ENCODE measurements at regions not wholly inside any gene's neighbourhood (a gene's known extent, or its start where the extent isn't known, plus 50 kb on each side); places are given as distances from the start of the nearest gene placed in this dataset.
"Not testable (repeated sequence)": the region's sequence is repeated elsewhere in the genome, so short reads cannot be mapped to it uniquely, and the experiment has no call there.

GRCh38 chr20:57813509-57814269 lies 103.9 kb upstream of the PMEPA1 start:
- DNase-seq, result no peak

GRCh38 chr20:57812632-57813031 lies 102.8 kb upstream of the PMEPA1 start:
- not testable (repeated sequence) for DNase-seq

DNA sequence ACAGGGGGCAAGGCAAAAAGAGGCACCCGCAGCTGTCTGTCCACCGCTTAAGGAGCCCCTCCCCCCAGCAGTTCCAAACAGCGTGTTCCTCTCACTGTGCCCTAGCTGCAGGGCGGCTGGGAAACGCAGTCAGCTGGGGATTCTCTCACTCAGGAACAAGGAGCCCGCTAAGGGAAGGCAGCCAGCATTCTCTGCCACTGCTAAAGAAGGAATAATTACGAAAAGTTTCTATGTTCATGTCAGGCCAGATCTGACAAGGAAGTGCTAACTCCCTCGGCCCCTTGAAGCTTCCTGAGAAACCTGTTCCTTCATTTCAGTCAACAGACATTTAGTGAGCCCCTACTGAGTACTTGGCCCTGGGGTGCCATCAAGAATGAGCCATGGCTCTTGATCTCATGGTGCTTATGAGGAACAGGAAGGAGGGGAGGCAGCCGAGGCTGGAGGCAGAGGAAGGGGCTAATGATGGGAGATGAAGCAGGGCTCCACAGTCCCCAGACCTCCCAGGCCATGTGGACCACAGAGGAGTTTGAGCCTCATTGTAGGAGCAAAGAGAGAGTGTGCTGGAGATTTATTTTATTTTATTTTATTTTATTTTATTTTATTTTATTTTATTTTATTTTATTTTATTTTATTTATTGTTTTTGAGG lies 101.7 kb upstream of the PMEPA1 start:
- DNase-seq, result no peak

- DNase-seq, result no peak
Observed at GRCh38 chr20:57810511-57811373, 100.9 kb upstream of the PMEPA1 start.

DNA sequence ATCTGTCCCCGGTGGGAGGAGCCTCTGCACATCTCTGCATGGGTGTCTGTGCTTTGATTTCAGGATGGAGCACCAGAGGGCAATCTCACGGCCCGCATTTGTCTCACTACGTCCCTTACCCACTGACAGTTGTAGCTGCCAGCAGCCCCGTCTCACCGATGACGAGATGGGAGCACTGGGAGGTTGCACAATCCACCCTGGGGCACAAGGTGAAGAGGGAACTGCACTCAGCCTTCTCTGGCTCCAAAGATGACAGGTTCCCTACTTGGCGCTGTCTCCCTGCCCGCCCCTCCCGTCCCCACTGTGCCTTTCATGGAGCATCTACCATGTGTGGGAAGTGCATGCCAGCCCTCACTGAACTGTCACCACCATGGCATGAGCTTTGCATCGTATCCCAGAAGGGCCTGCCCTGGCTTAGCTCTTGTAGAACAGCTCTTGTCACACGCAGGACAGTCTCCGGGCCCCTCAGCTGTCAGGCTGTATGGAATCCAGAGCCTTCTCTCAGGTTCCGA lies 99.9 kb upstream of the PMEPA1 start:
- no peak for DNase-seq

GRCh38 chr20:57809149-57809548 lies 99.3 kb upstream of the PMEPA1 start:
- no peak for DNase-seq

DNA sequence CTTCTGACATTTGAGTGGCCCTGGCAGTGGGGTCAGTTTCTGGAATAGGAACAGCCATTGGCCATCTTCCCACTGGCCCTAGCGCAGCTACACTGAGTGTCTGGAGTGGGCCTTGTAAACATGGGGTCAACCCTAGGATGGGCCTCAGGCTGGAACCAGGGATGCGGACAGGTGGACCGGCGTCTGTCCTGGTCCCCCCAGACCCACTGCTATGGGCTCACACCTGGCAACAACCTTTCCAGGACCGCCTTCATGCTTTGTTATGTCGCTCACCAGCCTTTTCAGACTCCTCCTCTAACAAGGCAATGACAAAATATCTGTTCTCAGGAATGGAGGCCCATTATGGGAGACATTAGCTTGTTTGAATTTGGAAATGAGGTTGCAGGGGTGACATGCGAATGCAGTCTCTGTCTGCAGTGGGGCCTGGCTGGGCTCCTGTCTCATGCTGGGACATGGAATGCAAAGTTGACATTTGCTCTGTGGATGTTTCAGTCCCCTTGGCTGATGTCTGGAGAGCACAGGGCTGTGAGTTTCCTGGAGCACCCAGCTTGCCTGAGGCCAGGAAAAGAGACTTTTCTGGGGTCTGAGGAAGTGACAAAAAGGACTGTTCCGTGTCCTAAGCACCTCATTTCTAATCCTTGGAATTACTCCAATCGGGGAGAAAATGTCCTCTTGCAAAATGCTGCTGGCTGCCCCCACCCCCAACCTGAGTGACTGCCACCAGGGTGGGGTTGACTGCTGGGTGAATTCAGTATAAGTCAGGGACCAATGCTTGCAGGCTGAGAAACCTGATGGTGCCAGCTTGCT lies 98.7 kb upstream of the PMEPA1 start:
- DNase-seq, result no peak

DNA sequence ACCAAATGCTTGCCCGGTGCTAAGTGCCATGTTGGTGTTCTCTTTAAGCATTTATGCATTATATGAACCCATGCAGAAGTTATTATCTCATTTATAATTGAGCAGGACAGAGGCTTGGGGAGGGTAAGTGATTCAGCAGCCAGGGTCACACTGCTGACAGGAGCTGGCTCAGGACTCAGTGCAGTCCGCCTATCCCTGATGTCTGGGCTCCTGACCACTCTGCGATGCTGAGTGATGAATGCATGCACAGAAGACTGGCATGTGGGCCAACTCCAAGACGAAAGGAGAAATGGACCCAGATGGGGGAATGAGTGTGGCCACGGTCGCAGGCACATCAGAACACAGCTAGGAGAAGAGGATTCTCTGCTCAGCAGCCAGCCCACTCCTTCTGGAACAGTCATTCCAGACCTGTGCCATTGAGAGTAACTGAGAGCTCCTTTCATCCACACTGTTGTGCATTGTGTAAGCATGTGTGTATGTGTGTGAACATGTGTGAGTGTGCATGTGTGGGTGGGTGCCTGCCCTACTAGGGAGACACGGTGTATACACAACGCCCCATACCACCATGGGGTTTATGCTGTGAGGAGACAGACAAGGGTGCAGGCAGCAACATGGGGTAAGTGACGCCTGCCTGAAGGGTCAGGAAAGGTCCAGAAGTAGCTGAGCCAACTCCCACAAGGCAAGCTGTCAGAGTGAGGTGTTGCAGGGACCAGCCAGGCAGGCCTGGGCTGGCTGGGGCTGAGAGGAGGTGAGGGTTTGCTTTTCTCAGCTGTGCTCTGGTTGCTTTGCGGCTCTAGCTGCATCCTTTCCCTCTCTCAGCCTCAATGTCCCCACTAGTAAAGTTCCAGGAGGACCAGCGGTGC lies 97.8 kb upstream of the PMEPA1 start:
- DNase-seq, result no peak

DNA sequence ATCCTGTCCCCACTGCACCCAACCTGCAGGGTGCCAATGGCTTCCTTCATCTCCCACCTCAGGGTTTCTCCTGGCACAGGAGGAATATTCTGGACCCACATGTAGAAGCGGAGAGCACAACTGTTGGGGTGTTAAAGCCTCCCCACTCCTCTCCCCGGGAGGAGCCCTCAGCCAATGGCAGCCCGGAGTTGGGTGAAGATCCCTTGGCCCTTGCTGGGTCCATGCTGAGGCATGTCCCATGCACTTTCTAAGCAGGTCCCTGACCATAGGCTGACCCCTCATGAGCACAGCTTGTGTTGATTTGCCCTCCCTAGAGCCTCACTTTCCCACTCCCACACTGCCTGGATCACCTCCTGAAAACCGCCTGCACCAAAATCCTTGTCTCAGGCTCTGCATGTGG lies 97.2 kb upstream of the PMEPA1 start:
- DNase-seq, result no peak

DNA sequence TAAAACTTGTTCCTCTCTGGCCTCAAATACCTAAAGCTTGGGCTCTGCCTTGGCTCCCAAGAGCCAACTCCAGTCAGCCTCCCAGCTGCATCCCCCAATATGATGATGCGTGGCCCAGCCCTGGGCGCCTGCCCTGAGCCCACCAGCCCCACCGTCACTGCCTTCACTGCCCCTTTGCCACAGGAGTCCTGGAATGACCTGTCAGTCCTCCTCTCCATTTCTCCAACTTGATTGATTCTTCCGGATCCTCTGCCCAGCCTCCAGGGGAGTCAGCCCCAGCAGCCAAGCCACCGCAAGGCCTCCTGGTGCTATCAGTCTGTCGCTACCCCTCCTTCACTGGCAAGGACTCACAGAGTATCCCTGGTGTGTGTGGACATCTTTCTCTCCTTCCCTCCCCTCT lies 96.7 kb upstream of the PMEPA1 start:
- DNase-seq, result no peak

DNA sequence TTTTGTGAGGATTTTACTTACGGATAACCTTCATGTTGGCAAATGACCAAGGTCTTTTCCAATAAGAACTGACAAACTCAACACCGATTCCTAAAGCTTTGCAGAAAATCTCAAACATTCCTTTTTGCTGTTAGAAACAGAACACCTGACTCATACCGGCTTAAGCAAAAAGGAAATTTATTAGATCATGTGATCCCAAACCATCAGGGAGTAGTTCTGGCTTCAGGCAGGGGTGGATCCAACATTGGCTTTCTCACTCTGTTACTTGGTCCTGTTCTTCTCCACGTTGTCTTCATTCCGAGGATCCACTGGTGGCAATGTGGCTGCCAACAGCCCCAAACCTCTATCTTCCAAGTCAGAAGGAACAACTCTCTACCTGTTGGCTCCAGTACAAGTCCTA lies 95.9 kb upstream of the PMEPA1 start:
- no peak for DNase-seq

DNA sequence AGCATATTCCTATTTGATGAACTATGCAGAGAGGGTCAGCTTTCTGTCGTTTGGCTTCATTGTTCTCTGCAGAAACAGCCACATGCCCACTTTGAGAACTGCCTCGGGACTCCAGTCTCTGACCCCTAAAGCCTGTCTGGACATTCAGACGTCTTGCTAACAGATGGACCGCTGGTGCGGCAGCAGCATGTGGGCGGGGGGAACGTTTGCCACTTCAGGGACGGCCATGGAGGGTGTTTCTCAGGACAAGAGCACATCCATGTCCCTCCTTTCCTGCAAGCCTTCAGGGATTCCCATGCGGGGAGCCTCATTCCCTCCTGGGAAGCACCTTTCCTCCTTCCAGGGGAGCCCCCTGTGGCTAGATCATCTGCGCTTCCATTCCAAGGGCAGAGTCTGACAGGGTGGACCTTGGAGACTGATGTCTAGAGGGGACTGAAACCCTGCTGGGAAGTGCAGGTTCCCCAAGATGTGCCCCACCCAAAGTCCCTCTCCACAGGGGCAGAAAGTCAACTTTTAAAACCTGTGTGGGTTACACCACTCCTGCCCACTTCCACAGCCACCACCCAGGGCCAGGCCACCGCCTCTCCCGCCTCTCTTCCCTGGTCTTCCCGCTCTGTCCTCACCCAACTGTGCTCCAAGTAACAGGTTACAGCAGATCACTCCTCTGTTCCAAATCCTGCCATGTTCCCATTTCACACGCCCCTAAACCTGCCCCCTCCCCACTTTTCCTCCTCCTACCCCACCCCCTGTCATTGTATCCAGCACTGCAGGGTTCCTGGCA lies 94.8 kb upstream of the PMEPA1 start:
- no peak for DNase-seq

- DNase-seq, result no peak
Observed at GRCh38 chr20:57803508-57804005, 93.7 kb upstream of the PMEPA1 start.

GRCh38 chr20:57802765-57803507 lies 93.1 kb upstream of the PMEPA1 start:
- no peak for DNase-seq

- DNase-seq, result no peak
Observed at GRCh38 chr20:57801581-57801980, 91.8 kb upstream of the PMEPA1 start.

- no peak for DNase-seq
Observed at GRCh38 chr20:57800791-57801430, 91.1 kb upstream of the PMEPA1 start.

GRCh38 chr20:57797401-57797800 lies 87.6 kb upstream of the PMEPA1 start:
- DNase-seq, result no peak

DNA sequence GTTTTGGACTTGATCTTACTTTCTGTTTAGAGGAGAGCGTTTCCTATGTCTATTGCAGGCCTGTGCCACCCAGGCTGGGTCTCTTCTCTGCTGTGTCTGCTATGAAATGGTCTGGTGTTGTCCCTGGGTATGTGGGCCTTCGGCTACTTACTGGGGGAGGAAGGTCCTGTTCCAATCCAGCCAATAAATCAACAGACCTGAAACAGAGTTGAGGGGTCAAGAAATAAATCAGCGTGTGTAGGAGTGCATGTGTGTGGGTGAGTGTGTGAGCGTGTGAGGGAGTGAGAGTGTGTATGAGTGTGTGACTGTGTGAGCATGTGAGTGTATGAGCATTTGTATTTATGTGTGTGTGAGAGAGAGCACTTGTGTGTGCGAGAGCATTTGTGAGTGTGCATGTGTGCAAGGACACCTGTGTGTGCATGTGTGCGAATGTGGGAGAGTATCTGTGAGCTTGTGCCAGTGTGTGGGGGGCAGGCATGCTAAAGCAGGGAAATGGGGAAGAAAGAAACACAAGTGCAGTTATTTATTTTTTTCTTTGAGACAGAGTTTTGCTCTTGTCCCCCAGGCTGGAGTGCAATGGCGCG lies 86.3 kb upstream of the PMEPA1 start:
- DNase-seq, result no peak

DNA sequence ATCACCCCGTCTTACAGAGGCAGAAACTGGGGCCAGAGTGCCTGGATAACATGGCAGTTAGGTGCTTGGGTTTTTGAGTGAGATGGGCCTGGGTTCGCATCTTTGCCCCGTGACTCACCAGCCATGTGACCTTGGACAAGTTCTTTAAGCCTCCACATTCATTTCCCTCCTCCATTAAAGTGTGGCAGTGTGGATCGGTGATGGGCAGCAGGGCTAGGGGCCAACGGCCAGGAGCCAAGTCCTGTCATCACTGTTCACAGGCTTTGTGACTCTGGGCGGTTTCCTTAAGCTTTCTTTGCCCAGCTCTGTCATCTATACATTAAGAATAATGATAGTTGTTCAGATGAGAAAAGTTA lies 85.5 kb upstream of the PMEPA1 start:
- no peak for DNase-seq

Measured in activated CD4-positive, CD25-positive, alpha-beta regulatory T cell treated with anti-CD3 and anti-CD28 coated beads, Interleukin-2, amount 50 U/mL, for 72 hours (primary cell).